ENCODE measurements at regions not wholly inside any gene's neighbourhood (a gene's known extent, or its start where the extent isn't known, plus 50 kb on each side); places are given as distances from the start of the nearest gene placed in this dataset.
"Not testable (repeated sequence)": the region's sequence is repeated elsewhere in the genome, so short reads cannot be mapped to it uniquely, and the experiment has no call there.

DNA sequence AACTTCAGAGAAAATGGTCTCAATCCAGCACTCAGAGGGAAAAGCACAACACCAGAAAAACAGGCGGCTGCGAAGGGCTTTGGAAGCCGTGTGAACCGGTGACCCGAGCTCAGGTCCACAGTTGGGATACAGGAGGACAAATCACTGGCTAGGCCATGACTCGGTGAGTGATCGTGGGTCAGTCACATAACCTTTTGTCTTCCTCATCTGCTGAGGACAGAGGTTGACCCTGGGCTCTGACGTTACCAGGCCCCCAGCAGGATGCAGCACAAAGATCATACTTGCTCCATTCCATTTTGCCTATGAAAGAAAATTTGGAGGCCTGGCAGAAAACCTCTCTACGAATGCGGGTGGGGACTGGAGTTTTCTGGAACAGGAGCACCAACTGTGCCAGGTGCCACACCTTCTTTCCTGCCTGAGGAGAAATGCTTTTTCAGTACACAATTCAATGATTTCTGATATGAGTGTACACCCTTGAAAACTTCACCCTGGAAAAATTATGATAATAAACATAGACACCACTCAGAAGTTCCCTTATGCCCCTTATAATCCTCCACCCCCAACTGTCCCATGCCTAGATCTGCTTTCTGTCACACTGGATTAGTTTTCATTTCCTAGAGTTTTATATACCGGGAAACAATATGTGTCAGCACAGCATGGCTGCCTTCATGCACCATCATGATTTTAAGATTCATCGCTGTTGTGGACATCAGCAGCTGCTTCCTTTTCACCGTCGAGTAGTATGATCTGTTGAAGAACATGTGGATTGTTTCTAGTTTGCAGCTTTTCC is 85.3 kb upstream of the RALGAPA2 start:
- no peak for DNase-seq (ENCODE audit: low read depth in 1 of 2, low spot score in 1 of 2)

DNA sequence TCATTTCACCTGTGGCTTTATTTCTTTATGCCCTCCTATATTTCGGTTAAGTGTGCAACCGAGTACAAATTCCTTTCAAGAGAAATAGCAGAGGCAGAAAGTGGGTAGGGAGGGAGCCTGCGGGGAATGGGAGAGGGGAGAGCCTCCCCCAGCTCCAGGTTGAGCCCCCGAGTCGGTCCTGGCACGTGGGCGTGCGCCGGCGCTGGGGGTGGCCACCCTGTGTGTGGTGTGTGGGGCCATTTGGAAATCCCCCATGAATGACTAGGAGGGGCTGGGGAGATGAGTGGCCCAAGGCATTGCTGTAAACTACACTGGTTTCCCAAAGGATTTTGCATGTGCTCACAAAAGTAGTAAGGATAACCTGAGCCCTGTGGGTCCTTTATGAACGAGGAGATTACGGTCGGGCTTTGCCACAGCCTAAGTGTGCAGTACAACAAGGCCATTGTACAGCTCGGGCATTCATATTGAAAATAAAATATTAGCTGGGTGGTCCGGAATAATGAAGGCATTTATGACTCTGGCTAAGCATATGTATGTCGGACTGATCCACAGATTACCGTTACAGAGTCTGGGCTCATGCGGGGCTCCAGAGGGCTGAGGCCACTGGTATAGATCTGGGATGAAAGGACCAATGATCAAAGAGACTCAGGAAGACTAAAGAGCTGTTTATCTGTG is 84.5 kb upstream of the RALGAPA2 start:
- no peak for DNase-seq (ENCODE audit: low read depth in 1 of 2, low spot score in 1 of 2)

DNA sequence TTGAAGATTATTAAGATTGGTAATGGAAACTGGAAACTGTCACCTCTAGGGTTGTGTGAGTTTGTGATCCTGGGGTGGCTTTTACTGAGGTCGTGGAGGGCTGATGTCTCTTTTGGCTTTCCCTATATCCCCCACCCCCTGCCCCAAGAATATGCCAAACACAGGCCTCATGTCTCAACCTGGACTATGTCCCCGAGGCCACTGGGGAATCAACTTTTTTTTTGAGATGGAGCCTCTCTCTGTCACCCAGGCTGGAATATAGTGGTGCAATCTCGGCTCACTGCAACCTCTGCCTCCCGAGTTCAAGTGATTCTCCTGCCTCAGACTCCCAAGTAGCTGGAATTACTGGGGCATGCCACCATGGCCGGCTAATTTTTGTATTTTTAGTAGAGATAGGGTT is 83.3 kb upstream of the RALGAPA2 start:
- DNase-seq (ENCODE audit: low read depth in 1 of 2, low spot score in 1 of 2): no peak

GRCh38 chr20:20795119-20795518 is 82.7 kb upstream of the RALGAPA2 start:
- DNase-seq (ENCODE audit: low read depth in 1 of 2, low spot score in 1 of 2): no peak

GRCh38 chr20:20793591-20793990 is 81.1 kb upstream of the RALGAPA2 start:
- DNase-seq (ENCODE audit: low read depth in 1 of 2, low spot score in 1 of 2): no peak

GRCh38 chr20:20791664-20792568 is 79.5 kb upstream of the RALGAPA2 start:
- DNase-seq (ENCODE audit: low read depth in 1 of 2, low spot score in 1 of 2): no peak

DNA sequence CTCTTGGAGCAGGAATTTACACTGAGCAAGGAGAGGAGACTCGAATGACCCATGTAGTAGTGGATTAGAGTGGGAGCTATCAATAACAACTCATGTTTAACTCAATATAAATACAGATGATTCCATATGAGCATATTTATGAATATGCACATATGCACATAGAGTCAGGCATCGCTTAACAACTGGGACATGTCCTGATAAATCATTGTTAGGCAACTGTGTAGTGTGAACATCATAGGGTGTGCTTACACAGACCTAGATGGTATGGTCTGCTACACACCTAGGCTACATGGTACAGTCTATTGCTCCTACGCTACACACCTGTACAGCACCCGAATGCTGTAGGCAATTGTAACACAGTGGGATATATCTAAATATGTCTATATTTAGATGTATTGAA is 75.9 kb upstream of the RALGAPA2 start:
- no peak for DNase-seq (ENCODE audit: low read depth in 1 of 2, low spot score in 1 of 2)

GRCh38 chr20:20786428-20786827 is 74.0 kb upstream of the RALGAPA2 start:
- DNase-seq (ENCODE audit: low read depth in 1 of 2, low spot score in 1 of 2): no peak

- no peak for DNase-seq (ENCODE audit: low read depth in 1 of 2, low spot score in 1 of 2)
Measured at GRCh38 chr20:20785226-20785625, 72.8 kb upstream of the RALGAPA2 start.

DNA sequence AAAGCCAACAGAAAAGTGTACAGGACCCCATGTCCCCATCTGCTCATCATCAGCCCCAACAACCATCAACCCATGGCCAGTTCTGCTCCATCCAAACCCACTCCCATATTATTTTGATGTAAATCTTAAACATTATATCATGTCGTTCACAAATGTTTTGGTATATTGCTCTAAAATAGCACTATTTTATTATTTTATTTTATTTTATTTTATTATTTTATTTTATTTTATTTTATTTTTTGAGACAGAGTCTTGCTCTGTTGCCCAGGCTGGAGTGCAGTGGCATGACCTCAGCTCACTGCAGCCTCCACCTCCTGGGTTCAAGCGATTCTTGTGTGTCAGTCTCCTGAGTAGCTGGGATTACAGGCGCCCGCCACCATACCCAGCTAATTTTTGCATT is 72.0 kb upstream of the RALGAPA2 start:
- DNase-seq (ENCODE audit: low read depth in 1 of 2, low spot score in 1 of 2): not testable (repeated sequence)

- DNase-seq (ENCODE audit: low read depth in 1 of 2, low spot score in 1 of 2): no peak
Measured at GRCh38 chr20:20783450-20783849, 71.0 kb upstream of the RALGAPA2 start.

GRCh38 chr20:20782755-20783154 is 70.3 kb upstream of the RALGAPA2 start:
- DNase-seq (ENCODE audit: low read depth in 1 of 2, low spot score in 1 of 2): no peak

GRCh38 chr20:20782231-20782630 is 69.8 kb upstream of the RALGAPA2 start:
- no peak for DNase-seq (ENCODE audit: low read depth in 1 of 2, low spot score in 1 of 2)

DNA sequence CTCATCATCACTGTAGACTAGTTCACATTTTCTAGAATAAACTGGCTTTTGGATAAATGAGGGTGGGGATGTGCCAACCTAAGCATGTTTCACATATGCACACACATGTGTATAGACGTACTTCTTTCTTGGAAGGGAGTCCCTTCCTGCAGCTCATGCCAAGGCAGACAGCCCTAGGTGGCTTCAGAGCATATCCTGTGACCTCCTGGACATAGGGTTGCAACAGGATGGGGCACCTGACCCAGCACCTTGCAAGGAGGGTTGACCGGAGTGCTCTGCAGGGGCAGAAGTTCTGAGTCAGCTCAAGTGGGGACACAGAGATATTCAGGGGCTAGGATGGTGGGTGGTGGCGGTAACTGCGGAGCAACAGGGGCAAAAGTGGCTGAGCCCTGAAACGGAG is 68.6 kb upstream of the RALGAPA2 start:
- no peak for DNase-seq (ENCODE audit: low read depth in 1 of 2, low spot score in 1 of 2)

GRCh38 chr20:20780127-20780824 is 67.8 kb upstream of the RALGAPA2 start:
- DNase-seq (ENCODE audit: low read depth in 1 of 2, low spot score in 1 of 2): no peak

DNA sequence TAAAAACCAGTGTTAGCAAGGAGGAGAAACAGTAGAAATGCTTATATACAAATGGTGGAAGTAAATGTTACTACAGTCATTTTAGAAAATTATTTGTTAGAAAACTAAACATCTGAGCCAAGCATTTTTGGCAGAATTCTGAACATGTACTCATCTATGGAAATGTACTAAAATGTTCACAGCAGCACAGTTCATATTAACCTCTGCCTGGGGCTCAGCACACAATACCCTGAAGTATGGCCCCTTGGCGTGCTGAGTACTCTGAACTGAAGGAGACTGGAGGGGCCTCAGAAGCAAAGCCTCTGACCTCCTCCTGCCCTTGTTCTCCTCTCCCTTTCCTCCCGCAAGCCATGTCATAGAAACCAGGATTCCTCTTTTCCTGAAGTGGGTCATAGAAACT is 66.2 kb upstream of the RALGAPA2 start:
- DNase-seq (ENCODE audit: low read depth in 1 of 2, low spot score in 1 of 2): no peak

- DNase-seq (ENCODE audit: low read depth in 1 of 2, low spot score in 1 of 2): no peak
Measured at GRCh38 chr20:20772497-20773085, 60.1 kb upstream of the RALGAPA2 start.

- no peak for DNase-seq (ENCODE audit: low read depth in 1 of 2, low spot score in 1 of 2)
Measured at GRCh38 chr20:20768202-20768815, 55.9 kb upstream of the RALGAPA2 start.

DNA sequence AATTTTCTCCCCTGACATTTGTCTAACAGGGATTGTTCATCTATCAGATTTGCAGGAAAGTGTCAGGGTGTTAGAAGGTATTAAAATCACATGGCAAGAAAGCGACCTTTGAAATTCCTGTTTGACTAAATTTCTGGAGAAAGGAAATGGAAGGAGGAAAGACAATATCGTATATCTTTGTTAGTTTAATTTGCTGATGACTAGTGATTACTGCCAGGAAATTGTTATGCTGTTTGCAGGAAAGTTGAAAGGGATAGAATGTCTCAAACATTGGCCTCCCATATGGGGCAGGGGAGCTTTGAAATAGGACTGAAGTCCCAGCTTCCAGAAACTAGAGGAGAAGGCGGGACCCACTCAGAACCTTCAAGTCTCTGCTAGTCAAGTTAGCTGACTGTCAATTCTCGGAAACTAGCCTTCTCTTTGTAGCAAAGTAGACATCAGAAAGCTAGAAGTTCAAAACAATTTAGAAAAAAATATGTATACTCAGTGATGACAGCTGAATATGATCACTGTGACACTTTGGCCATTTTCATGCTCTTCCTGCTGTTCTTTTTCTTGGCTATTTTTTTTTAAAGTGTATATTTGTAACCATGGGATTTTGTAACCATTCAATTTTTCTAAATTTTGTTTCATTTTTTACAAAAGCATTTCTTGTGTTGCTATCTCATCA is 53.4 kb upstream of the RALGAPA2 start:
- no peak for DNase-seq (ENCODE audit: low read depth in 1 of 2, low spot score in 1 of 2)

- DNase-seq (ENCODE audit: low read depth in 1 of 2, low spot score in 1 of 2): no peak
Measured at GRCh38 chr20:20763650-20764049, 51.2 kb upstream of the RALGAPA2 start.
